Fibroblast of skin of right biceps (primary cell): ENCODE measurements at regions not wholly inside any gene's neighbourhood (a gene's known extent, or its start where the extent isn't known, plus 50 kb on each side); places are given as distances from the start of the nearest gene placed in this dataset.

Source experiments
- DNase-seq: peaks from one replicate; pipeline ENCODE4 v3.0.0-alpha.2; 2013

DNA sequence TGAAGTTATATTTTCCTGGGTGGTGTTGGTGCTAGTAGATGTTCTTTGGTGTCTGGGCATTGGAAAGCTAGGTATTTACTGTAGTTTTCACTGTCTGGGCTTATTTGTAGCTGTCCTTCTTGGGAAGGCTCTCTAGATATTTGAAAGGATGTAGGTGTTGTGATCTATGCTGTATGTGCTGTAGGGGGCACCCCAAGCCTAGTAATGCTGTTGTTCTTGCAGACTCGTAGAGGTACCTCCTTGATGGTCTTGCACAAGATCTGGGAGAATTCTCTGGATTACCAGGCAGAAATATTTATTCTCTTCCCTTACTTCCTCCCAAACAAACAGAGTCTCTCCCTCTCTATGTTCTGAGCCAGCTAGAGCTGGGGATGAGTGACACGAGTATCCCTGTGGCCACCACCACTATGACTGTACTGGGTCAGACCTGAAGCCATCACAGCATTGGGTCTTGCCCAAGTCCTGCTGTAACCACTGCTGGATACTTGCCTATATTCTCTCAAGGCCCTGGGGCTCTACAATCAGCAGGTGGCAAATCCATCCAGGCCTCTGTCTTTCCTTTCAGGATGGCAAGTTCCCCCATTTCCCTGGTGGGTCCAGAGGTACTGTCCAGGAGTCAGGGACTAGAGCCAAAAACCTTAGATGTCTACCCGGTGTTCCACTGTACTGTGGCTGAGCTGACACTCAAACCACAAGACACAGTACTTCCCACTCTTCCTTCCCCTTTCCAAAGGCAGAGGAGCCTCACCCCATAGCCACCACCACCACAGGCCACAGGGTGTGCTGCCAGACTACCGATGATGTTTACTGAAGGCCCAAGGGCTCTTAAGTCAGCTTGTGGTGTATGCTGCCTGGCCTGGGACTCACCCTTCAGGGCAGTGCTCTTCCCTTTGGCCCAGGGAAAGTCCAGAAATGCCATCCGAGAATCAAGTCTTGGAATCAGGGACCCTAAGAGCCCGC, 195.2 kb upstream of the DPPA4 start:
- DNase-seq = peak; percentile 39

DNA sequence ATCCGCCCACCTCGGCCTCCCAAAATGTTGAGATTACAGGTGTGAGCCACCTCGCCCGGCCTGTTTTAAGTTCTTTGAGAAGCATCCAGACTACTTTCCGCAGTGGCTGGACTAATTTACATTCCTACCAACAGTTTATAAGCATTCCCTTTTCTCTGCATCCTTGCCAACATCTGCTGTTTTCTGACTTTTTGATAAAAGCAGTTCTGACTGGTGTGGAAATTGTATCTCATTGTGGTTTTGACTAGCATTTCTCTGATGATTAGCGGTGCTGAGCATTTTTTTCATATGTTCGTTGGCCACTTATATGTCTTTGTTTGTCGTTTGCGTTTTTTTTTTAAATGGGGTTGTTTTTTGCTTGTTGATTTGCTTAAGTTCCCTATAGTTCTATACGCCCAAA, 208.4 kb upstream of the DPPA4 start:
- DNase-seq = no peak

DNA sequence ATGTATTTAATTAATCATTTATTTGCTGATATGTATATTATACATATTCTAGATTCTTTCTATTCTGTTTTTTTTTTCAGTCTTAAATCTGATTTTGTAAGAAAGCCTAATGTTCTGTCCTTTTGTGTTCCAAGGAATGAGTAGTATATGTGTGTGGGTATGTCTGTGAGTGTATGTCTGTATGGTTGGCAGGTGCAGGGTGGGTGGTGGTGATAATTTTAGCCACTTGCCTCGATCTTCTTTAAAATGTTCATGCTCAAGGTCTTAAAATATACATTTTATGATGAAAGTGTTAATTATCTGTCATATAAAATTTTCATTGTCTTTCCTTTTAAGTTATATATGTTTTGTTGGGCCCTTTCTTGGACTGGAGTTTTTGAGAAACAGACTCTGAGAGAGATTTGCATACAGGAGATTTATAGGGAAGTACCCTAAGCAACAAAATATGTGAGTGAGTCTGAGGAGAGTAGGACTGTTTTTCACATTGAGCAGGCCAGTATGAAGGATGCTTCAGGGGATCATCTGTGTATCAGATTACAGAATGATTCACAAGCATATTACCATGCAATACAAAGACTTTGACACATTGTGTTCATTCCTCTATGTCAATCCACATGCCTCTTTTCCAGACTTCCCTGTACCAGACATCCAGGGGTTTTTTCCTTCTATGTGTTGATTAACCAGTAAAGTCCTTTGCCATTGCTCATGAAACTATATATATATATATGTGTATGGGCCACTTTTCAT, 211.0 kb upstream of the DPPA4 start:
- peak; percentile 30 for DNase-seq

DNA sequence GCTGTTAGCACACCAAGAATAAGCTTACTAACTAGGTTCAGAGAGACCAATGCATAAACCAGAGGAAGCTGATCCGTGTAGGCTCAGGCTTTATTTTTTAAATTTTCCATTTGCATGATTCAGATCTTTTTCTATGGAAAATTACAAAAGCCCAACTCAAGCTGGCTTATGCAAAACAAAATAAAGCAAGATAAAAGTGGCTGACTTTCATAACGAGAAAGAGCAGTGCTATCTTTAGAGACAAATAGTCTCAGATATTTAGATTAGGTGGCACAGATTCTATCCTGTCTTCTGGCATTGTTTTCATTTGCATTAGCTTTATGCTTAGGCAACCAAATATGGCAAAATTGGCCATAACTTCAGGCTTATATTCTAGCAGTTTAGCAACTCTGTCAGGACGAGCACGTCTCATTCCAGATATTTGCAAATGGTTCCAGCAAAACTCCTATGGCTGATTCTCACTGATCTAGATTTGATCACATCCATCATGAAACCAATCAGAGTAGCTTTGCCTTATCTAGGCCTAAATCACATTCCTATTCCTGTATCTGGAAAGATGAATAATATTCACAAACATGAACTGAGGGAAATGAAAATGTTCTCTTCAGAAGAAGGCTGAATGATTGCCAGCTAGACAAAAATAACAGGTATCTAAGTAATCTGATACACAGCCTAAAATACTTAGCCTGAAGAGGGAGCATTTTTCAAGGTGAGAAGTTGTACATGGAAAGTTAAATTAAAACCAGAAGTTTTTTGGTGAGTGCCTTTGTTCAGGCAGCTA, 216.4 kb upstream of the DPPA4 start:
- DNase-seq = peak; percentile 52

DNA sequence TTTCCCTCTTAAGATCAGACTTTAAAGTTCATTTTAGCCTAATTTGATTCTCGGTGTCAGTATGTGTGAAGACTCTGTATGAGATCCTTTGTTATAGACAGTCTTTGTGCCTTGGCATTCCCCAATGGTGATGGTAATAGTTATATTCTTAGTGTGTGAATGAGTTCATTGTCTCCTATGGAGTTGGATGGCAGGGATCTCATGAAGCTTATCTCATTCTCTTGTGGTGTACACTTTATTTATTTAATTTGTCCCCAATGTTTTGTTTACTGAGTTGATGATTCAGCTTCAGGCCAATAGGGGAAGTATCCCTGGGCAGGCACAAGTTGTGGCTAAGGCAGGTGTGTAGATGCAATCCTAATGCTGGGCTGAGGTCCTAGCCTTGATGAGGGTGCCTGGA, 222.0 kb upstream of the DPPA4 start:
- DNase-seq = no peak

DNA sequence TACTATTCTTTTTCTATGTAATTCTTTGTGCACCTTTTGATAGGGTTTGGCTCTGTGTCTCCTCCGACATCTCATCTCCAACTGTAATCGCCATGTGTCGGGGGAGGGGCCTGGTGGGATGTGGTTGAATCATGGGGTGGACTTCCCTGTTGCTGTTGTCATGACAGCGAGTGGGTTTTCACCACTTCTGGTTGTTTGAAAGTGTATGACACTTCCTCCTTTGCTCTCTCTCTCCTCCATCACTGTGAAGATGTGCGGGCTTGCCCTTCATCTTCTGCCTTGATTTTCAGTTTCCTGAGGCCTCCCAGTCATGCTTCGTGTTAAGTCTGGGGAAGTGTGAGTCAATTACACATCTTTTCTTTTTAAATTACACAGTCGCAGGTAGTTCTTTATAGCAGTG, 225.8 kb upstream of the DPPA4 start:
- no peak for DNase-seq

DNA sequence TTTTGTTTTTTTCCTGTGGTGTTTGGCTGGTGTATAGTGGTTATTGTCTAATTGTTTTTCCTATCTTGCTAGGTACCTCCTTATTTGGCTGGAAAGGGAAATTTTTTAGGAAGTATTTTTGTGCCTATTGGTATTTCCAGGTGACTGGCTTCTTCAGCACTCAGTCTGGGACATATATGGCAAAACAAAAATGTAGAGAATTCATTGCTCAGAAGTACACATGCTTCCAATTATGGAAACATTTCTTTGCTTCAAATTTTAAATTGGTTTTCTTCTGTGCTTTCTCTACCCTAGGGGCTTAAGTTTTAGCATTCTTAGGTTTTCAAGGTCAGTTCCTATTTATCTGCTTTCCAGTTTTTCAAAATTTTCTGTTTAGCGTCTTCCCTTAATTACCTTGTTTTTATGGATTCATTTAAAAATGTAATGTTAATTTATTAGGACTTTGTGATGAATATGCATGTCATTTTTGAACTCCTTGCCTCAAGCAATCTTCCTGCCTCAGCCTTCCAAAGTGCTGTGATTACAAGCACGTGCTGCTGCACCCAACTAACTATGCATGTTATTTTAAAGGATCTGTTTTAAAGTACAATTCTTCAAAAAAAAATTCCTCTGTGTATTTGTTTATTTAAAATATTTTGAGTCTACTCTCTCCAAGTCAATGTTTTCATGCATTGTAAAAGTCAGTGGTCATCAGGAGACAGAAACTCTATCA, 231.9 kb upstream of the DPPA4 start:
- DNase-seq = peak; percentile 6

DNA sequence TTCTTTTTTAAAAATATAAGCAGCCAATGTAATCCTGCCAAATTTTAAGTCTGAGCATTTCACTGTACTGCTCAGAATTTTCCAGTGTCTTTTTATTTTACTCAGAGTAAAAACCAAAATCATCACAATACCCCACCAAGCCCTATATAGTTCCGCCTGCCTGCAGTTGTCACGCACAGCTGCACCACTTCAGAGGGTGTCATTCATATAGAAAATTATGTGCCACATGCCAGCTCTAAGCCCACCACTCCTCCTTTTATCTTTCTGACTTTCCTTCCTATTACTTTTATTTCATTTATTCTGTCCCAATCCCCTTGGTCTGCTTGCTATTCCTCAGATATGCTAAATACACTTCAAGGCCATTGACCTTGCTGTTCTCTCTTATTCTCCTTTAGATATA, 233.1 kb upstream of the DPPA4 start:
- DNase-seq = no peak

DNA sequence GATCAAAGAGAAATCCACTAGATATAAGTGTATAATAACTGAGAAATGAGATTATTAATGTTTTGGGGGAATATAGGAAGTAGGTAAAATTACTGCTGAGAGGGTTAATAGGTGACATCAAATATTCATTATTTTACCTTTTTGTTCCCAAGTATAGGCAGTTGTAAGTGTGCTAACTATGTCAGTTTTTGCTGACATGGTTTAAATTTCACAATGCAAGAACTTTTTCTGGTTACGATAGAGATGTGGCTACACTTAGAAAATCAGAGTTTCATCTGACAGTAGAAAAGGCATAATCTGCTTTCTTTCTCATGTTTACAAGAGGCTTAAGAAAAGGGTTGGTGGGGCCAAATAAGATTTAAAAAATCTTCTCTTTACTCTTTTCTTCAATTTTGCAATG, 235.0 kb upstream of the DPPA4 start:
- no peak for DNase-seq

DNA sequence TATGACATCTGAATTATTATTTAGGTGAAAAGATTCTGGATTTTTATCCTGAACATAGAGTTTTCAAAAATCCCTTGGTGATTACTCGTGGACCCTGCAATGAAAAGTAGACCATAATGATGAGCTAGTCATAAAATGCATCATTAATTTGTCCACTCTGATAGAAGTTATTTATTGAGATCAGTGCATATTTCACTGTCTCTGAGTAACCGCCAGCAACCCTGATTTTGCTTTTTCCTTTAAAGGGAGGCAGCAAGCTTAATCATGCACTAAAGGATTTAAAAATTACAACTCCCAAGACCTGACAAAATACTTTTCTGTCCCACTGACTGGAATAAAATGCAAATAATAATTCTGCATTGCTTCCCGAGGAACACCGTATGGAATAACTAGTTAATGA, 259.6 kb upstream of the DPPA4 start:
- DNase-seq = no peak

DNA sequence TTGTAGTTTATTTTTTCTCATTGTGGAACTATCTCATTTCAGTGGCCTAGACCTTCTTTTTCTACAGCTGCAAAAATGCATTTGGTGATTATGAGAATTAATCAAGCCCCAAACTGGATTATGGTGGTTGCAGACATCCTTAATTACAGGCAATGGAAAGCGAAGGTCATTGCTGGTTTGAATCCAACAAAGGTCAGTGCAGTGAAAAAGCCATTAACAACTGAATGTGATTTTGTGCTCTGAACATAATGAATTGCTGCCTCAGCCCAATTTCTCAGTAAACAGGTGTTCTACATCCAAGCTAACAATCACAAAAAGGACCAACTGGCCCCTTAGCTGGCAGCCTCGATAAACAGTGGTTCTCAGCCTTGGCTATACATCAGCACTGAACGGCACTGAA, 260.1 kb upstream of the DPPA4 start:
- DNase-seq = no peak

DNA sequence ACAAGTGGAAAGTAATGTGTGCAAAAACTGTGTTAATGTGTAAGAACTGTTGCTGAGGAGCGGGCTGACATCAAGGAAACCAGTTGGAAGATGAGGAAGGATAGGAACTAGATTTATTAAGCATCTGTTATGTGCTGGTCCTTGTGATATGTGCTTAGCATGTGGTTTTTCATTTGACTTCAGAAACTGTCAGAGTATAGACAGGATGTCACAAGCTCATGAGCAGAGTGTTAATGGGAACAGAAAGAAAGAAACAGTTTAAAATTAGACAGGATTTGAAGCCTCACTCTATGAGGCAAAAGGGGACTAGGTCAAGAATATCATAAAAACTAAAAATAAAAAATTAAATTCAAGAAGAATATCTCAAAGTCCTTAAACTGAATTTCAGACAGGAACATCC, 270.6 kb upstream of the DPPA4 start:
- DNase-seq = no peak

DNA sequence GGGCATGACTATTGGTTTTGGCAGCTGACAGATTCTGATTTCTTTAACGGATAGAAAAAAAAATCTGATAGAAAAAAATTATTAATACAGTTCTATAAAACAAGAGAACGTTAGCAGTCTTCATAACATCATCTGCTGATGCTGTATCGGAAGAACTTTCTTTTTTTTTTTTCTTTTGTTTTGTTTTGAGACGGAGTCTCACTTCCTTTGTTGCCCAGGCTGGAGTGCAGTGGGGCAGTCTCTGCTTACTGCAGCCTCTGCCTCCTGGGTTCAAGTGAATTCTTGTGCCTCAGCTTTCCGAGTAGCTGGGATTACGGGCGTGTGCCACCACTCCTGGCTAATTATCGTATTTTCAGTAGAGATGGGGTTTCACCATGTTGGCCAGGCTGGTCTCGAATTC, 271.2 kb upstream of the DPPA4 start:
- DNase-seq = no peak

DNA sequence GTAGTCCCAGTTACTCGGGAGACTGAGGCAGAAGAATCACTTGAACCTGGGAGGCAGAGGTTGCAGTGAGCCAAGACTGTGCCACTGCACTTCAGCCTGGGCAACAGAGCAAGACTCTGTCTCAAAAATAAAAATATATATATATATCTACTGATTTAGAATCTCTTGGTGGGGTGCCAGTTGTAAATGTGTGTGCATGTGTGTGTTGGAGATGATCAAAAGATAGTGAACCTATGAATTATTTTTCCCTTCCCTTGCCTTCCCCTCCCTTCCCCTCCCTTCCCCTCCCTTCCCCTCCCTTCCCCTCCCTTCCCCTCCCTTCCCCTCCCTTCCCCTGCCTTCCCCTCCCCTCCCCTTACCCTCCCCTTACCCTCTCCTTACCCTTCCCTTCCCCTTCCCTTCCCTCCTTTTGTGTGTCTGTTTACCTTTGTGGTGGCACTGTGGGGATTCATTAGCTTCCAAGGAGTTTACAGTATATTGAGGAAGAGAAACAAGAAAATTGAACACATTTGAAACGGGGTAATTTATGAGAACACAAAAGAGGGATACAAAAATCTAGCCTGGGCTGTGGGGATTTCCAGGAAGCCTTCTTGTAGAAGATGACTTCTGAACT, 281.5 kb upstream of the DPPA4 start:
- no peak for DNase-seq

DNA sequence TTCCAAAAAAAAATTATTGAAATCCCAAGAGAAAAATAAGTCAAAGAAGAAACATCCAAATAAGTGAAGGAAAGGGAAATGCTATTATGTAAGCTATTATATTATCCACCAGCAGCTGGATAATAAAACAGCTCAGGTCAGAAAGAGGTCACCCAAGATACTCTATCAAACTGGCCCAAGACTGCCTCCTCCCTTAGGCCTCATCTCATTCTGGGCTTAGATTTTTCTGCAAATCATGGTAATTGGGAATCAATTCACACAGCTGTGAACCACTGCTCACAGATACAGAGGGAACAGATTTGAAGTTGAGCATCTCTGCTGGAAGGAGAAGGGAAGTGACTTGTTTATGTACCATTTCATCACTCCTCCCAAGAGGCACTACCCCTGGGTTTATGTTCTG, 294.6 kb upstream of the DPPA4 start:
- no peak for DNase-seq

DNA sequence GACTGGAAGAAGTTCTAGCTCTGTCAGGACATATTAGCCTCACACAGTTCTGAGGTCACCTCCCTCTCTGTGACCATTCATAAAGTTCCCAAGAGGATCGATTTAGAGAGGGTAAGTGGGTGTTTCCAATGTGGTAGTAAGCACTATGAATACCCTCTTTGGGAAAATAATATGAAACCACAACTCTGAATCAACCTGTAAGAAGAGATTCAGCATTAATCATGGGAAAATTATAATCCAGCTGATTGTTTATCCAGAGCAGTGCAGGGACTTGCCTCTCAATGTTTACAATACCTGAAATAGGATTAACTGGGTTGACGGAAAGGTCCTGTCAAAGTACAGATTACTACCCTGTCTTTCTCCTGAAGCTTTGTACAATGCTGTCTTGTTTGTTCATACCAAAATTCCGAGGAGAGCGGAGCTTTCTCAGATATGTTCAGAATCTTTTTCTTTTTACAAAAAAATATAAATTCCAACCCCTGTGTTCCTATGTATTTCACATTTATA, 302.9 kb upstream of the DPPA4 start:
- DNase-seq = no peak

DNA sequence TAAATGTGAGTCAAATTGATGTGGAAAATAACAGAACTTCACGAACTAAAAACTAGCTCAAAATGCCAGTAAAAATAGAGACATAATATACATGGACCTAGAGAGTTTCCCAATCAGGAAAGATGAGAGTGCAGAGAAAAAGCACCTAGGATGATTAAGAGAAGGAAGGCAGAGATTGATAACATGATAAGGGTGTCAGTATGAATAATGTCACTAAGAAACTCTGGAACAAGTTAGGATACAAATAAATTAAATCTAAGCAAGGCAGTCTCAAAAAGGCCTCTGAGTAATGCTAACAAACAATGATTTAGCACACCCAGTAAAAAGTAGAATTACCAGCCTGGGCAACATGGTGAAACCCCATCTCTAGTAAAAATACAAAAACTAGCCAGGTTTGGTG, 304.7 kb upstream of the DPPA4 start:
- no peak for DNase-seq

DNA sequence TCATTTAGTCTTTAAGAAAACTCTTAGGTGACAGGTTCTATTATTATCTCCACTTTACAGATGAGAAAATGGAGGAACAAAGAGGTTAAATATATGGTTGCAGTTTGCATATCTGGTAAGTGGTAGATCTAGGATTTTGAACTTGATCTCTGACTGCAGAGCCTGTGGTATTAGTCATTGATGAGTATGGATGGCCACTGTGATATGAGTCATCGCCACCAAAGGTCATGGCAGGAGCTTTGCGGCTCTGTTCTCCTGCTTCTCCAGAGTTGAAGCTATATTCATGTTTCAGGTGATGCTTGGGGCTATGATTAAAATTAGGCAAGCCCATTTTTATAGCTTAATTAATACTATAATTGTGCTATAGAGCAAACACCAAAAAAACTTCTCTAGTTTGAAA, 306.2 kb upstream of the DPPA4 start:
- peak; percentile 38 for DNase-seq

DNA sequence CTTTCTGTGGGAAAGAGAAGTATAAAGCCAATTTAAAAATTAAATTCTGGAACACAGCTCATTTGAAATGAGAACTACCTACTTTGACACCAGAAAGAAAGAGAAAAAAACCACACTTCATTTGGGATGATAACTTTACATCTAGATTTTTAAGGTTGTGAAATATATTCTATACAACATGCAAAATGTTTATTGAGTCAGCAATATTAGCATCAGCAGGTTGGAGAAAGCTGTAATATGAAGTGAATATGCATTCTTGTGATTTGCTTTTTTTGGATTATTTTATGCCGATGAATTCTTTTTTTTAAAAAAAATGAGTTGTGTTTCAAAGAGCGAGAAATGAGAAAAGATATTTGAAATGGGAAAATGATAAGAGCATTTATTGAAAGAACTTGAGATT, 307.0 kb upstream of the DPPA4 start:
- DNase-seq = no peak

DNA sequence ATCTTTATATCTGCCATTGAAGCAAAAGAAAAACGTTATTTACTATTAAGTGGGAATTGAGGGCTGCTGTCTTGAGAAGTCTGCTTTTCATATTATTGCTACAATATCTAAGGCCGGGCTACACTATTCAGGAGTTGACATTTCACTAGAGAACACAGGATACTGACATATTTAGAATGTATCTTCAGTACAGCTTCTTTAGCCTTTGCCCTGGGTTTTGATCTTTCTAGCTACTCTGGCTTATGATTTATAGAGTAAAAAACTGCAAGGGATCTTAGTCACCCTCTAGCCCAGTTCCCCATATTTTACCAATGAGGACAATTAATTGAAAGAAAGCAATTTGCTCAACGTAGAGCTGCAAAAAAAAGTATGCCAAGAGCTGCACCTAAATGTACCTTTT, 307.4 kb upstream of the DPPA4 start:
- no peak for DNase-seq

DNA sequence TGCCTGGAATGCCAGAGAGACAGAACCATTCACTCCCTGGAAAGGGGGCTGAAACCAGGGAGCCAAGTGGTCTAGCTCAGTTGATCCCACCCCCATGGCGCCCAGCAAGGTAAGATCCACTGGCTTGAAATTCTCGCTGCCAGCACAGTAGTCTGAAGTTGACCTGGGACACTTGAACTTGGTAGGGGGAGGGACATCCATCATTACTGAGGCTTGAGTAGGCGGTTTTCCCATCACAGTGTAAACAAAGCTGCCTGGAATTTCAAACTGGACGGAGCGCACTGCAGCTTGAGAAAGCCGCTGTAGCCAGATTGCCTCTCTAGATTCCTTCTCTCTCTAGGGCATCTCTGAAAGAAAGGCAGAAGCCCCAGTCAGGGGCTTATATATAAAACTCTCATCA, 310.7 kb upstream of the DPPA4 start:
- no peak for DNase-seq

DNA sequence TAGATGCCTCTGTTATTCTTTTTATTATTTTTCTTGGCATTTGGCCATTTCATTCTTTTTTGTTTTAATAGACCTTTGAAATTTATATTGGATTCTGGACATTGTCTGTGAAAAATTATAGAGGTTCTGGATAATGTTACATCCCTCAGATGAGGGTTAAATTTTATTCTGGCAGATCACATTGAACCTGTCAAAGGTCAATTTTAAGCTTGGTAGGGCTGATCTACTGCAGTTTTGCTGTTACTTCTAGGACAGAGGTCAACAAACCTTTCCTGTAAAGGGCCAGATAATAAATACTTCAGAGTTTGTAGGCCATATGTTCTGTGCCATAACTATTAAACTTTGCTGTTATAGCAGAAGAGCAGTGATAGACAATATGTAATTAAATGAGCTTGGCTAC, 318.9 kb upstream of the DPPA4 start:
- no peak for DNase-seq
